WTC11 (cell line): ENCODE measurements at regions not wholly inside any gene's neighbourhood (a gene's known extent, or its start where the extent isn't known, plus 50 kb on each side); places are given as distances from the start of the nearest gene placed in this dataset.
"Not testable (repeated sequence)": the region's sequence is repeated elsewhere in the genome, so short reads cannot be mapped to it uniquely, and the experiment has no call there.

Source experiments
- ATAC-seq: fragments of 200-7000 bp; cut with Tn5 transposase; 2 replicates; pipeline ENCODE4 v1.10.0; 2021; ENCODE audit warnings: mild to moderate bottlenecking, moderate library complexity
- CTCF ChIA-PET: fragments of 300-600 bp; sonication (Branson Sonifier 250); formaldehyde crosslinking; loops from one replicate; lab custom pipeline; 2021; ENCODE audit warnings: antibody characterized with exemption; lab: Charles Lee
- POLR2A ChIA-PET: fragments of 350-600 bp; sonication (Branson Sonifier 250); formaldehyde crosslinking; loops from one replicate; lab custom pipeline; 2021; ENCODE audit warnings: antibody characterized with exemption; lab: Charles Lee
- DNase-seq: peaks from one replicate; pipeline ENCODE4 v3.0.0; 2021; ENCODE audit warnings: low spot score
- H3K27ac Mint-ChIP-seq: 2 replicates; pipeline ENCODE4 v1.8.0; 2021; ENCODE audit warnings: mixed read lengths
- H3K27me3 Mint-ChIP-seq: 2 replicates; pipeline ENCODE4 v1.8.0; 2021; ENCODE audit warnings: low read depth, mild to moderate bottlenecking, moderate library complexity, mixed read lengths
- H3K36me3 Mint-ChIP-seq: 2 replicates; pipeline ENCODE4 v1.8.0; 2021; ENCODE audit warnings: mixed read lengths
- H3K4me1 Mint-ChIP-seq: 2 replicates; pipeline ENCODE4 v1.8.0; 2022; ENCODE audit warnings: mixed read lengths
- H3K4me3 Mint-ChIP-seq: 2 replicates; pipeline ENCODE4 v1.8.0; 2021; ENCODE audit warnings: mild to moderate bottlenecking, moderate library complexity, mixed read lengths
- H3K9me3 Mint-ChIP-seq: 2 replicates; pipeline ENCODE4 v1.8.0; 2021; ENCODE audit warnings: mixed read lengths
- CDX4 ChIP-seq: fragments of 250-450 bp; sonication (Bioruptor Pico); IDR thresholded peaks from 2 replicates; pipeline ENCODE4 v1.9.0; 2021; ENCODE audit warnings: moderate library complexity, mild to moderate bottlenecking, inconsistent platforms, borderline replicate concordance
- ELF4 ChIP-seq: sonication (generic); formaldehyde crosslinking; IDR thresholded peaks from 2 replicates; pipeline ENCODE4 v1.8.1; 2022; ENCODE audit warnings: low read depth, mild to moderate bottlenecking, moderate library complexity, missing genetic modification reagents
- FOXJ3 ChIP-seq: sonication (generic); formaldehyde crosslinking; IDR thresholded peaks from 2 replicates; pipeline ENCODE4 v1.9.0; 2021; ENCODE audit warnings: missing genetic modification reagents, mild to moderate bottlenecking, borderline replicate concordance
- GRHL2 ChIP-seq: fragments of 250-450 bp; sonication (Bioruptor Pico); IDR thresholded peaks from 2 replicates; pipeline ENCODE4 v1.8.0; 2022; ENCODE audit warnings: mild to moderate bottlenecking, moderate library complexity; ENCODE audit not compliant: insufficient replicate concordance, severe bottlenecking
- GTF2I ChIP-seq: fragments of 250-450 bp; sonication (Bioruptor Pico); conservative IDR thresholded peaks from 2 replicates; pipeline ENCODE4 v1.4.0; 2021; ENCODE audit warnings: mild to moderate bottlenecking
- HMGA2 ChIP-seq: fragments of 250-450 bp; sonication (Bioruptor Pico); IDR thresholded peaks from 2 replicates; pipeline ENCODE4 v1.4.0; 2021; ENCODE audit warnings: mild to moderate bottlenecking, moderate library complexity
- NR2C2 ChIP-seq: sonication (generic); formaldehyde crosslinking; IDR thresholded peaks from 2 replicates; pipeline ENCODE4 v1.8.0; 2022; ENCODE audit warnings: mild to moderate bottlenecking, missing genetic modification reagents
- RELA ChIP-seq: sonication (generic); formaldehyde crosslinking; IDR thresholded peaks from 2 replicates; pipeline ENCODE4 v1.8.1; 2022; ENCODE audit warnings: missing genetic modification reagents, mild to moderate bottlenecking, borderline replicate concordance
- RORB ChIP-seq: fragments of 250-450 bp; sonication (Bioruptor Pico); IDR thresholded peaks from 2 replicates; pipeline ENCODE4 v1.9.0; 2021; ENCODE audit warnings: mild to moderate bottlenecking
- SOX15 ChIP-seq: fragments of 250-450 bp; sonication (Bioruptor Pico); IDR thresholded peaks from 2 replicates; pipeline ENCODE4 v1.9.0; 2021; ENCODE audit warnings: mild to moderate bottlenecking
- TCF7 ChIP-seq: sonication (generic); formaldehyde crosslinking; IDR thresholded peaks from 2 replicates; pipeline ENCODE4 v1.8.0; 2022; ENCODE audit warnings: mild to moderate bottlenecking, low read depth, missing genetic modification reagents, moderate library complexity
- USF2 ChIP-seq: sonication (generic); formaldehyde crosslinking; IDR thresholded peaks from 2 replicates; pipeline ENCODE4 v1.8.1; 2023; ENCODE audit warnings: mild to moderate bottlenecking, missing genetic modification reagents, moderate library complexity
- ZNF532 ChIP-seq: fragments of 250-450 bp; sonication (Bioruptor Pico); IDR thresholded peaks from 2 replicates; pipeline ENCODE4 v1.9.0; 2021; ENCODE audit warnings: mild to moderate bottlenecking, borderline replicate concordance
- ZNF671 ChIP-seq: fragments of 250-450 bp; sonication (Bioruptor Pico); IDR thresholded peaks from 2 replicates; pipeline ENCODE4 v1.8.0; 2021; ENCODE audit warnings: mild to moderate bottlenecking
- TF ChIP-seq, protein P1 (sequence below): fragments of 200-600 bp; IDR thresholded peaks from 2 replicates; pipeline ENCODE4 v1.8.0; 2022; ENCODE audit warnings: antibody characterized with exemption
- TF ChIP-seq, protein P2 (sequence below): sonication (generic); formaldehyde crosslinking; IDR thresholded peaks from 2 replicates; pipeline ENCODE4 v1.8.1; 2022; ENCODE audit warnings: low read depth, mild to moderate bottlenecking, moderate library complexity, missing genetic modification reagents, borderline replicate concordance

GRCh38 chrX:4547213-4547836 lies 833.9 kb upstream of the PRKX start:
- no peak for ATAC-seq
- TF ChIP-seq, protein P1, sequence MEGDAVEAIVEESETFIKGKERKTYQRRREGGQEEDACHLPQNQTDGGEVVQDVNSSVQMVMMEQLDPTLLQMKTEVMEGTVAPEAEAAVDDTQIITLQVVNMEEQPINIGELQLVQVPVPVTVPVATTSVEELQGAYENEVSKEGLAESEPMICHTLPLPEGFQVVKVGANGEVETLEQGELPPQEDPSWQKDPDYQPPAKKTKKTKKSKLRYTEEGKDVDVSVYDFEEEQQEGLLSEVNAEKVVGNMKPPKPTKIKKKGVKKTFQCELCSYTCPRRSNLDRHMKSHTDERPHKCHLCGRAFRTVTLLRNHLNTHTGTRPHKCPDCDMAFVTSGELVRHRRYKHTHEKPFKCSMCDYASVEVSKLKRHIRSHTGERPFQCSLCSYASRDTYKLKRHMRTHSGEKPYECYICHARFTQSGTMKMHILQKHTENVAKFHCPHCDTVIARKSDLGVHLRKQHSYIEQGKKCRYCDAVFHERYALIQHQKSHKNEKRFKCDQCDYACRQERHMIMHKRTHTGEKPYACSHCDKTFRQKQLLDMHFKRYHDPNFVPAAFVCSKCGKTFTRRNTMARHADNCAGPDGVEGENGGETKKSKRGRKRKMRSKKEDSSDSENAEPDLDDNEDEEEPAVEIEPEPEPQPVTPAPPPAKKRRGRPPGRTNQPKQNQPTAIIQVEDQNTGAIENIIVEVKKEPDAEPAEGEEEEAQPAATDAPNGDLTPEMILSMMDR, result peak; percentile 79
- TF ChIP-seq SOX15 (CRISPR knock-in tag), result no peak

DNA sequence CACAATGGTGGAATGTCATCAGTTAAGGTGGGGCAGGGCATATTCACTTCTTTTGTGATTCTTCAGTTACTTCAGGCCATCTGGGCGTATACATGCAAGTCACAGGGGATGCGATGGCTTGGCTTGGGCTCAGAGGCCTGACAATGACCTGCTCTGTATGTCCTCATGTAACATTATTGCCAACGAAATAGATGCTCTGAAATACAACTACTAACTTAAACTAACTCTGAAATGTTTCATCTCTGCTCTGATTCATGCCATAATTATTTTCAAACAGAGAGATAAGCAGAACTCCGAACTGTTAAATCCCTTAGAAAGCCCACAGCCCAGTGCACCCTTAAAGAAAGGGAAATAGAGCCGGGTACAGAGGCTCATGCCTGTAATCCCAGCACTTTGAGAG lies 832.7 kb upstream of the PRKX start:
- Mint-ChIP-seq H3K36me3 (peaks cover 25% of the 10 kb centered on the region), H3K9me3 (peaks cover 13% of the 10 kb centered on the region)
- H3K4me1 Mint-ChIP-seq, DNase-seq, ATAC-seq, H3K4me3 Mint-ChIP-seq, H3K27ac Mint-ChIP-seq, H3K27me3 Mint-ChIP-seq, POLR2A ChIA-PET: not testable (repeated sequence)
- CTCF ChIA-PET, result interaction anchor here (1.1 kb wide), 1 partner anchor 584 kb away, joined by 4 read pairs; no protein-coding TSS in a partner anchor

More at GRCh38 chrX:4547213-4547836, 833.9 kb upstream of the PRKX start:
- ChIA-PET POLR2A (no interaction called here), CTCF (interaction anchor here (1.1 kb wide), 1 partner anchor 585 kb away, joined by 4 read pairs; no protein-coding TSS in a partner anchor)
- DNase-seq, result peak; percentile 47
- peaks cover 25% of the 10 kb centered on the region for H3K36me3 Mint-ChIP-seq
- no peak overlapping the region for H3K4me3 Mint-ChIP-seq
- H3K4me1 Mint-ChIP-seq, result peaks cover 8% of the 10 kb centered on the region
- H3K27me3 Mint-ChIP-seq, result peaks cover 6% of the 10 kb centered on the region; the same call in 1 of the 2 replicates
- H3K27ac Mint-ChIP-seq, result no peak overlapping the region
- peaks cover 13% of the 10 kb centered on the region for H3K9me3 Mint-ChIP-seq

- no peak overlapping the region for H3K27ac Mint-ChIP-seq
Measured at GRCh38 chrX:4528247-4528646, 814.8 kb upstream of the PRKX start.

GRCh38 chrX:4485912-4486311 lies 772.5 kb upstream of the PRKX start:
- Mint-ChIP-seq H3K36me3 (peaks cover 10% of the 10 kb centered on the region), H3K4me3 (no peak overlapping the region), H3K27ac (peak overlapping the region; percentile 8; the same call in 1 of the 2 replicates), H3K27me3 (no peaks in the 10 kb centered on the region), H3K4me1 (peaks cover 23% of the 10 kb centered on the region), H3K9me3 (peaks cover 19% of the 10 kb centered on the region)
- ChIA-PET POLR2A (no interaction called here), CTCF (no interaction called here)
- DNase-seq (no peak), ATAC-seq (no peak)
- no peak for TF ChIP-seq HMGA2 (CRISPR knock-in tag)
- TF ChIP-seq ZNF671 (CRISPR knock-in tag), result no peak
- no peak for TF ChIP-seq ELF4 (CRISPR knock-in tag)
- TF ChIP-seq GTF2I (CRISPR knock-in tag), result no peak
- TF ChIP-seq USF2 (CRISPR knock-in tag), result no peak
- TF ChIP-seq NR2C2 (CRISPR knock-in tag), result no peak
- TF ChIP-seq TCF7 (CRISPR knock-in tag), result no peak
- TF ChIP-seq, protein P1, result no peak
- no peak for TF ChIP-seq ZNF532 (CRISPR knock-in tag)

More at GRCh38 chrX:4528247-4528646, 814.8 kb upstream of the PRKX start:
- ChIA-PET POLR2A (no interaction called here), CTCF (no interaction called here)
- no peaks in the 10 kb centered on the region for H3K27me3 Mint-ChIP-seq
- no peak for ATAC-seq
- H3K36me3 Mint-ChIP-seq, result no peaks in the 10 kb centered on the region
- peaks cover 4% of the 10 kb centered on the region; the same call in 1 of the 2 replicates for H3K4me1 Mint-ChIP-seq
- no peak for TF ChIP-seq GRHL2 (CRISPR knock-in tag)
- TF ChIP-seq, protein P2, sequence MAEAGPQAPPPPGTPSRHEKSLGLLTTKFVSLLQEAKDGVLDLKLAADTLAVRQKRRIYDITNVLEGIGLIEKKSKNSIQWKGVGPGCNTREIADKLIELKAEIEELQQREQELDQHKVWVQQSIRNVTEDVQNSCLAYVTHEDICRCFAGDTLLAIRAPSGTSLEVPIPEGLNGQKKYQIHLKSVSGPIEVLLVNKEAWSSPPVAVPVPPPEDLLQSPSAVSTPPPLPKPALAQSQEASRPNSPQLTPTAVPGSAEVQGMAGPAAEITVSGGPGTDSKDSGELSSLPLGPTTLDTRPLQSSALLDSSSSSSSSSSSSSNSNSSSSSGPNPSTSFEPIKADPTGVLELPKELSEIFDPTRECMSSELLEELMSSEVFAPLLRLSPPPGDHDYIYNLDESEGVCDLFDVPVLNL (CRISPR knock-in tag), result no peak
- no peak for TF ChIP-seq RELA (CRISPR knock-in tag)
- no peak for TF ChIP-seq CDX4 (CRISPR knock-in tag)
- TF ChIP-seq HMGA2 (CRISPR knock-in tag), result no peak
- no peak for TF ChIP-seq FOXJ3 (CRISPR knock-in tag)
- no peak for TF ChIP-seq NR2C2 (CRISPR knock-in tag)
- TF ChIP-seq RORB (CRISPR knock-in tag), result no peak
- H3K9me3 Mint-ChIP-seq, result no peaks in the 10 kb centered on the region
- DNase-seq, result no peak
- no peak overlapping the region for H3K4me3 Mint-ChIP-seq
